ENCODE measurements at regions not wholly inside any gene's neighbourhood (a gene's known extent, or its start where the extent isn't known, plus 50 kb on each side); places are given as distances from the start of the nearest gene placed in this dataset.

GRCh38 chr9:29796291-29796952 is 2223.1 kb upstream of the C9orf72 start:
- peak; percentile 3 for DNase-seq

GRCh38 chr9:29798599-29798998 is 2225.3 kb upstream of the C9orf72 start:
- DNase-seq, result no peak

GRCh38 chr9:29799227-29799626 is 2225.9 kb upstream of the C9orf72 start:
- no peak for DNase-seq

- no peak for DNase-seq
Measured at GRCh38 chr9:29800821-29801220, 2227.5 kb upstream of the C9orf72 start.

- no peak for DNase-seq
Measured at GRCh38 chr9:29802454-29802853, 2229.2 kb upstream of the C9orf72 start.

GRCh38 chr9:29806937-29807618 is 2233.8 kb upstream of the C9orf72 start:
- DNase-seq, result no peak

- DNase-seq, result no peak
Measured at GRCh38 chr9:29816954-29817703, 2243.8 kb upstream of the C9orf72 start.

GRCh38 chr9:29822458-29822857 is 2249.2 kb upstream of the C9orf72 start:
- DNase-seq, result no peak

GRCh38 chr9:29826421-29826820 is 2253.1 kb upstream of the C9orf72 start:
- DNase-seq, result no peak

- DNase-seq, result peak; percentile 62
Measured at GRCh38 chr9:29830821-29831220, 2257.5 kb upstream of the C9orf72 start.

GRCh38 chr9:29838491-29839020 is 2265.3 kb upstream of the C9orf72 start:
- no peak for DNase-seq

GRCh38 chr9:29844251-29844650 is 2271.0 kb upstream of the C9orf72 start:
- no peak for DNase-seq

GRCh38 chr9:29850664-29851063 is 2277.4 kb upstream of the C9orf72 start:
- no peak for DNase-seq

- no peak for DNase-seq
Measured at GRCh38 chr9:29861803-29862202, 2288.5 kb upstream of the C9orf72 start.

- peak; percentile 23 for DNase-seq
Measured at GRCh38 chr9:29865764-29866313, 2292.6 kb upstream of the C9orf72 start.

- no peak for DNase-seq
Measured at GRCh38 chr9:29866556-29866955, 2293.3 kb upstream of the C9orf72 start.

GRCh38 chr9:29873579-29873978 is 2300.3 kb upstream of the C9orf72 start:
- peak; percentile 15 for DNase-seq

GRCh38 chr9:29875547-29875946 is 2302.3 kb upstream of the C9orf72 start:
- DNase-seq, result no peak

GRCh38 chr9:29882767-29883166 is 2309.5 kb upstream of the C9orf72 start:
- DNase-seq, result no peak

GRCh38 chr9:29906065-29906464 is 2332.8 kb upstream of the C9orf72 start:
- no peak for DNase-seq

GRCh38 chr9:29928072-29928471 is 2354.8 kb upstream of the C9orf72 start:
- DNase-seq, result no peak

- no peak for DNase-seq
Measured at GRCh38 chr9:29939559-29939958, 2366.3 kb upstream of the C9orf72 start.

- no peak for DNase-seq
Measured at GRCh38 chr9:29945012-29945411, 2371.7 kb upstream of the C9orf72 start.
